Esophagus squamous epithelium (tissue), 5 donors: ENCODE measurements at regions not wholly inside any gene's neighbourhood (a gene's known extent, or its start where the extent isn't known, plus 50 kb on each side); places are given as distances from the start of the nearest gene placed in this dataset.

ENCODE experiments used
- DNase-seq: peaks from one replicate; lab custom pipeline; 2025; lab: John Stamatoyannopoulos, UW
- H3K27ac ChIP-seq, 4 donors: fragments of 200-600 bp; sonication (generic); one replicate each; pipeline ENCODE4 v1.5.1; 2016 to 2019; ENCODE audit warnings: mild to moderate bottlenecking in 1 of 4
- H3K27me3 ChIP-seq, 4 donors: fragments of 200-600 bp; sonication (generic); 1 replicate in 3 of 4; 2 replicates in 1 of 4; pipeline versions ENCODE4 v1.5.1 to v1.6.0; 2017 to 2021; ENCODE audit warnings: antibody characterized with exemption in 1 of 4
- H3K36me3 ChIP-seq, 3 donors: fragments of 200-600 bp; sonication (generic); one replicate each; pipeline ENCODE4 v1.5.1; 2016 to 2019
- H3K4me1 ChIP-seq, 3 donors: fragments of 200-600 bp; sonication (generic); one replicate each; pipeline ENCODE4 v1.5.1; 2017 to 2019
- H3K4me3 ChIP-seq, 4 donors: fragments of 200-600 bp; sonication (generic); 1 replicate in 3 of 4; 2 replicates in 1 of 4; pipeline ENCODE4 v1.5.1; 2016 to 2019; ENCODE audit warnings: mild to moderate bottlenecking in 2 of 4, moderate library complexity in 1 of 4
- H3K9me3 ChIP-seq, 3 donors: fragments of 200-600 bp; sonication (generic); one replicate each; pipeline ENCODE4 v1.5.1; 2016 to 2019
- POLR2A ChIP-seq, 4 donors: fragments of 450-650 bp; IDR thresholded peaks; one replicate each; pipeline ENCODE4 v1.6.1; 2017; ENCODE audit warnings: antibody characterized with exemption in 4 of 4, mild to moderate bottlenecking in 4 of 4, moderate library complexity in 3 of 4
- WGBS, 2 donors: methylation state at CpG; one replicate each; pipeline ENCODE4 v1.1.5; 2018; 5-methylcytosine and 5-hydroxymethylcytosine counted together
- intact Hi-C: fragments of 100-400 bp; cut with DNase I; formaldehyde crosslinking; loops from one replicate; pipeline ENCODE4 v1.15.0; 2022
- TF ChIP-seq, protein P1 (sequence below), 6 experiments: fragments of 450-650 bp in 4 of 6; fragments of 200-600 bp in 2 of 6; sonication (generic) in 2 of 6; IDR thresholded peaks; one replicate each; pipeline ENCODE4 v1.5.1; 2016 to 2019; ENCODE audit warnings: antibody characterized with exemption in 6 of 6, mild to moderate bottlenecking in 4 of 6, moderate library complexity in 4 of 6
- donor health status: DM: yes; HTN: yes; CAD: no.

- intact Hi-C loops = no loop called here
- Histone ChIP-seq H3K36me3 (no peaks in the 10 kb centered on the region), H3K4me1 (peaks cover 5 to 47% (median 14%) of the 10 kb centered on the region in 3 donors), H3K27ac (no peak overlapping the region), H3K27me3 (no peaks in the 10 kb centered on the region), H3K4me3 (no peak overlapping the region), H3K9me3 (no peaks in the 10 kb centered on the region)
- TF ChIP-seq, protein P1, sequence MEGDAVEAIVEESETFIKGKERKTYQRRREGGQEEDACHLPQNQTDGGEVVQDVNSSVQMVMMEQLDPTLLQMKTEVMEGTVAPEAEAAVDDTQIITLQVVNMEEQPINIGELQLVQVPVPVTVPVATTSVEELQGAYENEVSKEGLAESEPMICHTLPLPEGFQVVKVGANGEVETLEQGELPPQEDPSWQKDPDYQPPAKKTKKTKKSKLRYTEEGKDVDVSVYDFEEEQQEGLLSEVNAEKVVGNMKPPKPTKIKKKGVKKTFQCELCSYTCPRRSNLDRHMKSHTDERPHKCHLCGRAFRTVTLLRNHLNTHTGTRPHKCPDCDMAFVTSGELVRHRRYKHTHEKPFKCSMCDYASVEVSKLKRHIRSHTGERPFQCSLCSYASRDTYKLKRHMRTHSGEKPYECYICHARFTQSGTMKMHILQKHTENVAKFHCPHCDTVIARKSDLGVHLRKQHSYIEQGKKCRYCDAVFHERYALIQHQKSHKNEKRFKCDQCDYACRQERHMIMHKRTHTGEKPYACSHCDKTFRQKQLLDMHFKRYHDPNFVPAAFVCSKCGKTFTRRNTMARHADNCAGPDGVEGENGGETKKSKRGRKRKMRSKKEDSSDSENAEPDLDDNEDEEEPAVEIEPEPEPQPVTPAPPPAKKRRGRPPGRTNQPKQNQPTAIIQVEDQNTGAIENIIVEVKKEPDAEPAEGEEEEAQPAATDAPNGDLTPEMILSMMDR (IDR thresholded peaks at IDR 0.05) = no peak
- no peak for TF ChIP-seq POLR2A (IDR thresholded peaks at IDR 0.05)
- WGBS, 2 donors = 55 to 60% methylated on average over 7 of the region's 7 CpGs
- DNase-seq = no peak
These were observed 217.1 kb downstream of the PIK3R1 start for GRCh38 chr5:68432682-68433081.

- no peak overlapping the region for H3K4me3 ChIP-seq
- no peaks in the 10 kb centered on the region for H3K9me3 ChIP-seq
- TF ChIP-seq, protein P1 (IDR thresholded peaks at IDR 0.05) = no peak
- no peak for TF ChIP-seq POLR2A (IDR thresholded peaks at IDR 0.05)
- intact Hi-C loops = no loop called here
- H3K27ac ChIP-seq = peak overlapping the region; percentile 70 to 85 (median 82)
- no peaks in the 10 kb centered on the region for H3K36me3 ChIP-seq
- H3K27me3 ChIP-seq = no peaks in the 10 kb centered on the region
- DNase-seq = no peak
- H3K4me1 ChIP-seq = peaks cover 5 to 42% (median 14%) of the 10 kb centered on the region in 3 donors
- 86 to 91% methylated on average over 3 of the region's 3 CpGs for WGBS, 2 donors
These were observed 218.0 kb downstream of the PIK3R1 start for GRCh38 chr5:68433526-68433922.

DNA sequence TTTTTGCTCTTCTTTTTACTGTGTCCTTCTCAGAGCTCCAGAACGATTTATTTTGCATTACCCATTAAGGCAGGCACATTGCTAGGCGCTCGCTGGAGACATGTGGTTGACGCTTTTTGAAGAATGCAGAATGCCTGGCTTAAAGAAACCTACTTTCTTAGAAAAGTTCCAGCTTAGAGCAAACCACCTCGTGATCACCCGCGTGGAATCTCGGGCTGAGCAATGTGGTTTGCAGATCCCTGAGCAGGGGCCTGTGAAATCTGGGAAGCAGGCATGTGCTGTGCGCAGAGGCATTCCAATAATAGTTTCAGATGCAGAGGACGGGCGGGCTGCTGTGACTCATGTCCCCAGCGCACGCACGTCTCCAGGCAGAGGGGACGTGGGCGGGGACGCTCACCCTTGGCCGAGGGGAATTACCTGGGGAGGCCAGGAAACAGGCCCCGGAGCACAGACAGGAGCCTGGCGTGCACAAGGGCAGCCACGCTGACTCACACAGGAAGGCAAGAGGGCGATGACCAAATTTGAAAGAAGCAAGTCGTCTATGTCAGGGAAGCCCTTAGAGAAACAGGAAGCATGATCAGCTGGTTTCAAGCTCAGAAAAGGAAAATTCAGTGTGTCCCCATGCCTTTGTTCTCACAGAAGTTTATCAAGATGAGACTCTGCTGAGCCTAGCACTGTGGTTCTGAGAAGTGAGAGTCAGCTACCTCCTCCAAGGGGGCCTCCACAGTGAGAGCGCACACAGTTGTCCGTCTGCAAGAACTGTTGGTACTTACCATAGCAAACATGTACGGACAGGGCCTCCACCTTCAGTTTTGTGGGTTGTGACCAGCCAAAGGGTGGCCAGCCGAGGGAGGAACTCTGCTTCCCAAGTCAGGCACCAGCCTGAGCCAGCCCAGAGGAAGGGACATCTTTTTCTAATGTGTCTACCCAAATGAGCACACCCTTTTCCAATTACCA, 218.6 kb downstream of the PIK3R1 start:
- WGBS, 2 donors = 25 to 32% methylated on average over 11 to 16 of the region's 27 CpGs

GRCh38 chr5:68435611-68436010, 220.1 kb downstream of the PIK3R1 start:
- no peaks in the 10 kb centered on the region for H3K36me3 ChIP-seq
- intact Hi-C loops = no loop called here
- 77% methylated on average over 1 of the region's 1 CpG; no CpG with 5 or more reads in 1 of the 2 donors for WGBS, 2 donors
- no peak overlapping the region for H3K4me3 ChIP-seq
- no peaks in the 10 kb centered on the region for H3K9me3 ChIP-seq
- H3K4me1 ChIP-seq = peaks cover 7 to 37% (median 14%) of the 10 kb centered on the region in 3 donors
- no peak for DNase-seq
- peak overlapping the region in 3 of 4 donors; percentile 81 to 85 (median 82) for H3K27ac ChIP-seq
- no peaks in the 10 kb centered on the region for H3K27me3 ChIP-seq
- TF ChIP-seq POLR2A (IDR thresholded peaks at IDR 0.05) = no peak
- TF ChIP-seq, protein P1 (IDR thresholded peaks at IDR 0.05) = no peak

More for the DNA sequence above, 218.6 kb downstream of the PIK3R1 start:
- H3K36me3 ChIP-seq = no peaks in the 10 kb centered on the region
- intact Hi-C loops = no loop called here
- H3K4me1 ChIP-seq = peaks cover 5 to 37% (median 14%) of the 10 kb centered on the region in 3 donors
- no peaks in the 10 kb centered on the region for H3K27me3 ChIP-seq
- H3K27ac ChIP-seq = peak overlapping the region; percentile 70 to 85 (median 82)
- TF ChIP-seq, protein P1 (IDR thresholded peaks at IDR 0.05) = no peak
- no peak for TF ChIP-seq POLR2A (IDR thresholded peaks at IDR 0.05)
- no peaks in the 10 kb centered on the region for H3K9me3 ChIP-seq
- DNase-seq = peak; percentile 61
- H3K4me3 ChIP-seq = peak overlapping the region in 1 of 4 donors; percentile 31
